Ureter (tissue), 1 donor: ENCODE measurements at regions not wholly inside any gene's neighbourhood (a gene's known extent, or its start where the extent isn't known, plus 50 kb on each side); places are given as distances from the start of the nearest gene placed in this dataset.

Experiments
- DNase-seq: peaks from one replicate; pipeline ENCODE4 v3.0.0-alpha.2; 2020; ENCODE audit warnings: low spot score
- donor health status: DM: yes; HTN: yes; CAD: no.

GRCh38 chr2:128808462-128809258, 490.0 kb upstream of the HS6ST1 start:
- DNase-seq, result no peak

- no peak for DNase-seq
Measured at GRCh38 chr2:128809259-128809636, 490.6 kb upstream of the HS6ST1 start.

GRCh38 chr2:128809880-128810279, 491.2 kb upstream of the HS6ST1 start:
- no peak for DNase-seq

- no peak for DNase-seq
Measured at GRCh38 chr2:128812183-128812940, 493.7 kb upstream of the HS6ST1 start.

GRCh38 chr2:128813352-128814034, 494.8 kb upstream of the HS6ST1 start:
- DNase-seq, result no peak

- DNase-seq, result no peak
Measured at GRCh38 chr2:128815248-128815647, 496.6 kb upstream of the HS6ST1 start.

- no peak for DNase-seq
Measured at GRCh38 chr2:128817171-128817570, 498.5 kb upstream of the HS6ST1 start.

GRCh38 chr2:128817813-128818212, 499.1 kb upstream of the HS6ST1 start:
- no peak for DNase-seq

- DNase-seq, result no peak
Measured at GRCh38 chr2:128818248-128818647, 499.6 kb upstream of the HS6ST1 start.

GRCh38 chr2:128818704-128819491, 500.2 kb upstream of the HS6ST1 start:
- no peak for DNase-seq

GRCh38 chr2:128820452-128820851, 501.8 kb upstream of the HS6ST1 start:
- DNase-seq, result no peak

GRCh38 chr2:128821010-128821409, 502.3 kb upstream of the HS6ST1 start:
- DNase-seq, result no peak

- no peak for DNase-seq
Measured at GRCh38 chr2:128832946-128833663, 514.4 kb upstream of the HS6ST1 start.

GRCh38 chr2:128833664-128834027, 515.0 kb upstream of the HS6ST1 start:
- DNase-seq, result no peak

- no peak for DNase-seq
Measured at GRCh38 chr2:128834207-128834879, 515.7 kb upstream of the HS6ST1 start.

- no peak for DNase-seq
Measured at GRCh38 chr2:128834880-128835252, 516.2 kb upstream of the HS6ST1 start.

- no peak for DNase-seq
Measured at GRCh38 chr2:128835342-128835855, 516.7 kb upstream of the HS6ST1 start.

- no peak for DNase-seq
Measured at GRCh38 chr2:128835974-128836373, 517.3 kb upstream of the HS6ST1 start.

GRCh38 chr2:128836559-128837100, 518.0 kb upstream of the HS6ST1 start:
- no peak for DNase-seq

- DNase-seq, result no peak
Measured at GRCh38 chr2:128838244-128838643, 519.6 kb upstream of the HS6ST1 start.
